ENCODE measurements at regions not wholly inside any gene's neighbourhood (a gene's known extent, or its start where the extent isn't known, plus 50 kb on each side); places are given as distances from the start of the nearest gene placed in this dataset.
A peak's percentile ranks its signal among the peaks of the same experiment; 100 is the strongest.

DNA sequence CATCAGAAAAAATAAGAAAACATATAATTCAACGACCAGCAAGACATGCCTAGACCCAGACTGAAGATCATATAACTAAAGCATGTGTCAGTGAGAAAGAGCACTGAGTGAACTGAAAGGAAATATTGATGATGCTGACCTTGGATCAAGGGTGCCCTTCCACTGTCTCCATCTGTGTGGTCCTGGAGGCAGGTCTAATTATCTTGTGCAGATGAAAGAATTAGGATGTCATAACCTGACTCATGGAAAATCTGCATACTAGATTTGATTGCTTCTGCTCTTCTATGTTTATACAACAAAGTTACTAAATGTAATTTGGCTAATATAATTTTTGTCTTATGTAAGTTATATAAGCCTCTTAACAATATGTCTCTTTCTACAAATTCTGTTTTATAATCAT lies 264.6 kb upstream of the TGFBR2 start:
- no peaks in the 10 kb centered on the region for H3K36me3 ChIP-seq
- no peak for DNase-seq
- no peaks in the 10 kb centered on the region for H3K9me3 ChIP-seq
- H3K4me3 ChIP-seq = no peak overlapping the region
- no peaks in the 10 kb centered on the region for H3K27me3 ChIP-seq

DNA sequence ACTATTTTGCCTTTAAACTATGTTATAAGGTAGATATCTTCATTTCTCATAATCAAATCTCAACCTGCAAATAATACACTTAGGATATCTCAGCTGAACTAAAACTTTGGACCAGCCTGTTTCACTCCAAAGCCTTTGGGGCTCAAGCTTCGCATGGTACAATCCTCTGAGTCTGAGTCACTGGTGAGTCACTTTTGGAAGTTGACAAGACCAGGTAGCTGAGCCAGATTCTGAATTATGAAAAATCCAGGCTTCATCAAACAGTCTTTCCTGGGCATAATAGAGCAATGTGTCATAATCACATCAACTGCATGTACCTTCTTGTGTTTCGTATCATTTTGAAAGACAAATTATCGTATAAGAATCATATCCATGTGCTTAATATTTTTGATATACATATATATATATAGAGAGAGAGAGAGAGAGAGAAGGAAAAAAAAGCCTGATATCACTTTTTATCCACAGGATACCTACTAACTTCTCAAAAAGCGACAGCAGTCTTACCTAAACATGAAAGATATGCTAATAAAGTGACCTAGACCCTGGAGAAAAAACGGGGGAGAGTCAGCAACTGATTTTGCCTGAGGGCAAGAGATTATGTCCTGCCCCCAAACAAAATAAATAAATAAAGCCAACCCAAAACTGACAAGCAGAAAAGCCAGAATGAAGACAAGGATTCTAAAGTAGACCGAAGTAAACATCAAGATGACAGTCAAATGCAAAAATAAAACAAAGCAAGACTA lies 263.9 kb upstream of the TGFBR2 start:
- no peak overlapping the region for H3K4me3 ChIP-seq
- H3K9me3 ChIP-seq = no peaks in the 10 kb centered on the region
- no peaks in the 10 kb centered on the region for H3K27me3 ChIP-seq
- no peaks in the 10 kb centered on the region for H3K36me3 ChIP-seq
- DNase-seq = peak; percentile 66

DNA sequence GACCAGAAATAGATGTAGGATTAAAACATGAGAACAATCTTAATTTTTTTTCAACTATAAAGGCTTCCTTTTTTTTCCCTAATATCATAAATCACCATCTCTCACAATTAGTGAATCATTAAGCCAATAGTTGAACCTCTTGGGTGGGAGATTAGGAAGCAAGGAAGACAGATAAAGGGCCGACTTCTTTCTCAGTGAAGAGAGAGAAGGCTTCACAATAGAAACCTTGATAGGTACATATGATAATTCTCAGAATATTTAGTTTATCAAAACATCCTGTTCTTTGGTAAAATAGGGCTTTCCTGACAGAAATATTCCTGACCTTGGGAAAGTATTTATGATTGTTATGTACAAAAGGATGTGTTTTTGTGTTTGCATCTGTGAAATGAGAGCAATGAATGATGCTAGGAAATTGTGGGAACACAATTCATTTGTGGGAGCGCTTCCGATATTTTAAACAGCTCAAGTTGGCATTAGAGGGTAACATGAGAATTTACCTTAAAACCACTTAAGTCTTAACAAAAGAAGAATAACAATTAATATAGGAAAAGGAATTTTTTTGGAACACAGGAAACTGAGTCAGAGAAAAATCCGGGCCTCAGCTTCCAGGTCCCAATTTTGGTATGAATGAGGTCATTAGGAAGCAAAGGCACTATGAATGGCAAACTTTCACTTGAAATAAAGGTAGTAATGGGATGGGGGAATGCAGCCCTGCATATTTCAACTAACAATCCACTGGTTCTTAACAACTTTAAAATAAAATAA lies 263.2 kb upstream of the TGFBR2 start:
- Histone ChIP-seq H3K27me3 (no peaks in the 10 kb centered on the region), H3K4me3 (no peak overlapping the region), H3K36me3 (no peaks in the 10 kb centered on the region), H3K9me3 (no peaks in the 10 kb centered on the region)
- DNase-seq = no peak

DNA sequence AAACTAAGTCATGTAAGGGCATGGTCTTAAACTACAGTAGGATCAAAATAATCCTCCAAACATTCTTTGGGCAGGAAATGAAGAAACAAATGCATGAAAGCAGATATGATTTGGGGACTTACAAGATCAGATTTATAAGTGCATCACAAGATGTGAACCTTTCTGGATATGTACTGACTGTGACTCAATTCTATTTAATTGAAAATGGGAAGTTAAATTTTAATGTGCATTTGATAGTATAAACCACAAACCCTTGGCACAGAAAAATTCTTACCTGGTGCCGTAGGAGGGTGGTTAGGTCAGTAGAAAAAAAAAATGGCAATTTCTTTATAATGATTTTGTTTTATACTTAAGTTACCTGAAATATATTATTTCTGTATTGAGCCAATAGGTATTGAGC lies 262.5 kb upstream of the TGFBR2 start:
- H3K9me3 ChIP-seq = no peaks in the 10 kb centered on the region
- no peaks in the 10 kb centered on the region for H3K36me3 ChIP-seq
- H3K4me3 ChIP-seq = no peak overlapping the region
- DNase-seq = no peak
- H3K27me3 ChIP-seq = no peaks in the 10 kb centered on the region

DNA sequence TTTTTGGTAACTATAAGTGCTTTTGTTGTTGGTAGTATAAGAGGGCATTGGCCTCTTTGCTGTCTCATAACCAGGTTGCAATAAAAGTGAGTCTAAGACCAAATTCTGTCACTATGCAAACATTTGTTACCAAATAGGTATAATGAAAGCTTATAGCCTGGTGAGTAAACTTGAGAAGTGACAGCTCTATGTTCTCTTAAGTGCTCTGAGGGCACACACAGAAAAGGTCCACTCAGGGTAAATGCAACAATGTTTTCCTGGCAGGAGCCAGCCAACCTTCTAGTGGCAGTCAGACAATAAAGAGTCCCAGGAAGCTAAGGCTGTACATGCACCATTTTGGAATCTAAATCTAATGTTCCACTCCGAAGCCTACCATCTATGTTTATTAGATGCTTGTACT lies 262.1 kb upstream of the TGFBR2 start:
- no peaks in the 10 kb centered on the region for H3K9me3 ChIP-seq
- H3K27me3 ChIP-seq = no peaks in the 10 kb centered on the region
- DNase-seq = no peak
- H3K4me3 ChIP-seq = no peak overlapping the region
- H3K36me3 ChIP-seq = no peaks in the 10 kb centered on the region

DNA sequence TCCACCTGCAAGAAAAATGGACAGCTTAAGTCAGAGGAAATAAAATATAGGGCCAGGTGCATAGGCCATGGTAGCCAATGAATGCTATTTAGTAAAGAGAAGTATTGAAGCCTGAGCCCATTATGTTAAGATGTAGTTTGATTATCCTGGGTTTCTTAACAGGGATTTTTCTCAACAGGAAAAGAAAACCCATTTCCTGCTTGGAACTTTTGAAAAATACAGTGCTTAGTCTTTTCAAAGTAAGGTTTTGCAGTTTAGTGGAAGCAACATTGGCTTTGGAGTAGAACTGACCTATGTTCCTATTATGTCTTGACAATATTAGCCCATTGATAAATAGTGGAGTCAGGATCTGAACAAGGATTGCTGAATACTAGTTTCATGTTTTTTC lies 259.5 kb upstream of the TGFBR2 start:
- no peak overlapping the region for H3K4me3 ChIP-seq
- DNase-seq = no peak

DNA sequence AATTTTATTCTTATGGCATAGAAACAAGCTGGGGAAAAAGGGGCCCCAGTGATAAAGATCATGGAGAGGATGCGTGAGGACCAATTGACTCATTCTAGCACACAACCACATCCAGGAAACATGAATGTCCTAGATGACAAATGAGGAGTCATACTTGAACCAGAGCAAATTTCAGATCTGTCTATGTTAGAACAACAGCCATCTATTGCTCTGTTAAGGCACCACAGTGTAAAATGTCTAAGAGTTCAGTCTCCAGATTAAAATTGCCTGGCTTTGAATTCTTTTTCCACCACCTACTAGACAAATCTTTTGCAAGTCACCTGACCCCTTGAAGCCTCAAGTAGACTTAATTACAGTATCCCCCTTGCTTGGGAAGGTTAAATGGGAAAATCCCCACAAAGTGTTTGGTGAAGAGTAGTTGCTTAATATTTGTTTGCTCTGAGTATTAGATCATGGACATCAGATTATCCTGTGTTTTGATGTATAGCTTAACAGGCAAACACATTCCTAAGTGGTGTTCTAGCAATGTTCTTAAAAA lies 258.7 kb upstream of the TGFBR2 start:
- no peaks in the 10 kb centered on the region for H3K27me3 ChIP-seq
- H3K9me3 ChIP-seq = no peaks in the 10 kb centered on the region
- peak; percentile 35 for DNase-seq
- H3K36me3 ChIP-seq = no peaks in the 10 kb centered on the region
- no peak overlapping the region for H3K4me3 ChIP-seq

More for the DNA sequence above, 259.5 kb upstream of the TGFBR2 start:
- Histone ChIP-seq H3K27me3 (no peaks in the 10 kb centered on the region), H3K9me3 (no peaks in the 10 kb centered on the region), H3K36me3 (no peaks in the 10 kb centered on the region)

DNA sequence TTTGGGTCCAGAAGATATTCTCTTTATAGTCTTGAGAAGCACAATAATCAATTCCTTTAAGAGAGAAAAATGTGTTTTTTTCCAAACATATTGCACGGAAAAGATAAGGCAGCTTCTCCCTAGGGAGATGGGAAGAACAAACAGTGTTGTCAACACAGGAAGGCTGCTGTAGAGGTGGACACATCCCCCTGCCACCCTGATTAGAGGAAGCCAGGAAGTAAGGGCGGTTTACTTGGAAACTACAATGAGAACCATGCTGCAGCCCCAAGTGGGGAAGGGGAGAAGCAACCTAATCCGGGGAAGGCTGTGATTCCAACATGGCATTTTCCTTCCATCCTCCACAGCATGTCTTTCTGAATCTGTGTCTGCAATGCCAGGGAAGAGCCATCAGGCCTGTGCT lies 256.9 kb upstream of the TGFBR2 start:
- H3K27me3 ChIP-seq = no peaks in the 10 kb centered on the region
- no peaks in the 10 kb centered on the region for H3K36me3 ChIP-seq
- H3K9me3 ChIP-seq = no peaks in the 10 kb centered on the region
- DNase-seq = no peak
- H3K4me3 ChIP-seq = no peak overlapping the region

DNA sequence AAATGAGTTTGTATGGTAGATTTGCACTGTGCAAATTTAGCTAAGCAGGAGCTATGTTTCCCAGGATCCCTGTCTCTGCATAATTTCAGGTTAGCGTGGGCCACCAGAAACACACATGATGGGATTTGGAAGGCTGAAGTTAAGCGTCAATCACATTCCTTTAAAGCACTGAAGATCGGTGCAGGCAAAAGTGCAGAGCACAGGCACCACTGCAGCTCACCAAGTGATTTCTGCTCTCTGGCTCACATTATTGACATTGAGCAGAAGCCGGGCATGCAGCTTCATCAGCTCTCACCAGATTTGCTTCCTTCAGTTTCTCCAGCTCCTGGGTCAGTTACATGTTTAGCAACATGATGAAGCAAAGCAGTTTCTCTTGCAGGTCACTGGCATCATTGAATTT lies 256.4 kb upstream of the TGFBR2 start:
- no peak overlapping the region for H3K4me3 ChIP-seq
- no peaks in the 10 kb centered on the region for H3K27me3 ChIP-seq
- no peaks in the 10 kb centered on the region for H3K36me3 ChIP-seq
- DNase-seq = no peak
- H3K9me3 ChIP-seq = no peaks in the 10 kb centered on the region

DNA sequence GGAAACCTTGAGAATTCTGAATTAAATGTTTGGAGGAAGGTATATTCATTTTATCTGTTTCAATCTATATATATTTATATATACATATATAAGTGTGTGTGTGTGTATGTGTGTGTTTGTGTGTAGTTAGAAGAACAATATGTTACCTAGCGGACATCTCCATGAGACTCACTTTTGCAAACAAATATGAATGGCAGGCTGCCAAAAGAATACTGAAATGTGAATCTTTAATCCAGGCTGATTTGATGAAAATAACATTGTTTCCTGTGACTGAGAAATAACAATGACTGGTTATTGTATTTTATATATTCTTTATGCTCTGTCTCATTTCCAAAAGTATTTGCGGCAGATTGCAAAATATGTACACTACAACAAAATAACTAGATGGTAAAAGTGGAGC lies 255.5 kb upstream of the TGFBR2 start:
- Histone ChIP-seq H3K27me3 (no peaks in the 10 kb centered on the region), H3K36me3 (no peaks in the 10 kb centered on the region), H3K4me3 (no peak overlapping the region), H3K9me3 (no peaks in the 10 kb centered on the region)
- DNase-seq = no peak

DNA sequence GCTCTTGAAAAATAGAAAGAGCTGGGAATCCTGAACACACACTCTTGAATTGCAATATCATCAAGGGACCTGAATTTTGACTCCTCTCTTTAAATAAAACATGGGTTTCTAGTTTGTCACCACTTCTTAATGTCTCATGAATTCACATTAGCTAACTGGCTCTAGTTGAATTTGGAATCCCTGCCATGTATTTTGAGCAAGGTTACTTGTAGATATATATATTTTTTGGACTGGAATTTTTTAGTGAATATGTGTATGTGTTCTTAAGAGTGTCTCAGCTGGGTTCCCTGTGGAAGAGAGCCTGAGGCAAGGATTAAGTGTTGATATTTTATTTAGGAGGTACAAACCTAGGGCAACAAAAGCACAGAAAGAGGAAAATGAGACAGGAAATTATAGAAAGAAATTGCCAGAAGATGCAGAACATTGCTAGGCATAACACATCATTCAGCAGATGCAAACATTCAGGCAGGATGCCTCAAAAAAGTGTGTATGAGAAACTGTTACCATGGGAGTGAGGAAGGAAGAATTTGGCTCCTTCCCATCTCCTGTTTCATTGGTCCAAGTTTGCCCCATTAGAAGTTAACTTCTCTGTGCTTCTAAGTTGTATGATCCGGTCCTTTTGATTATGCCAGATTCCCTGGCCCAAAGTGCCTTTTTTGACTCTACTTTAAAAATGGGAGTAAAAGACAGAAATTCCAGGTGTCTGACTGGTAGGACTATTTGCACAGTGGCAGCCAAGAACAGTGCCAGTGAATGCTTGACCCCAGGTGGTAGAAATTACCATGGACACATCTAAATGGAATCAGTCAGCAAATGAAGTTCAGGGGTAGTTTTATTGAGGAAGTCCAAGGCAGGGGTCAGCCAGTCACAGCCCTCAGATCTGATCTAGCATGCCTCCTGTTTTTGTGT lies 253.7 kb upstream of the TGFBR2 start:
- no peaks in the 10 kb centered on the region for H3K36me3 ChIP-seq
- no peak for DNase-seq

DNA sequence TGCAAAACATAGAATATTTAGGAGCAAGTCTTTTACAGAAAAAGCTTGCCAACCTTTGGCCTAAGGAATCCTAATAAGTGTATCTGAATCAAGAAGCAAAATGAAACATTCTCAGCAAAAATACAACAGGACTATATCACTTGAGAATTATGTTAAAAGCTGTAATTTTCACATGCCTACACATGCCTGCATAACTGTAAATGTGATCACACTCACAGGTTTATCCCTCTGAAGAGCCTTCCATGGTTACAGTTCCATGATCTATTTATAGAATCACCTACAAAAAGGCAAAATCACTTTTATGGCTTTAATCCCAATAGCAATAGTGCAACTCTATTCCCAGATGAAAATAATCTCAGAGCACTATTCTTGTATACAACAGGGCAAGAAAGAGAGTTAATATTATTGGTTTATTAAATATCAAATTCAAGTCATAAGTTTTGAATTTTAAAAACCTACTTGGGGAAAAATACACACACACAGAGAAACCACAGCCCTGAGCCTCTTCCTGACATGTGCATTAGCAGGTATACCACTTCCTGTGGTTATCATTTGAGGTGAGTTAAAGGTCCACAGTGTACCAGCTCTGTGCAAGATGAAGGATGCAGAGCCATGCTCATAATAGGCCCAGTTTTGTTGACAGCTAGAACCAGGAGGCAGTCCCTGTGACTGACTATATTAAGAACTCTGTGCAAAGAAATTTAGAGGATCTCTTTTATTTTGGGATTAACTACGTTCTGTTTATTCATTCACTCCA lies 252.5 kb upstream of the TGFBR2 start:
- no peaks in the 10 kb centered on the region for H3K9me3 ChIP-seq
- no peak overlapping the region for H3K4me3 ChIP-seq
- DNase-seq = no peak
- H3K27me3 ChIP-seq = no peaks in the 10 kb centered on the region
- H3K36me3 ChIP-seq = no peaks in the 10 kb centered on the region

More for the DNA sequence above, 253.7 kb upstream of the TGFBR2 start:
- H3K9me3 ChIP-seq = no peaks in the 10 kb centered on the region
- no peak overlapping the region for H3K4me3 ChIP-seq
- no peaks in the 10 kb centered on the region for H3K27me3 ChIP-seq

DNA sequence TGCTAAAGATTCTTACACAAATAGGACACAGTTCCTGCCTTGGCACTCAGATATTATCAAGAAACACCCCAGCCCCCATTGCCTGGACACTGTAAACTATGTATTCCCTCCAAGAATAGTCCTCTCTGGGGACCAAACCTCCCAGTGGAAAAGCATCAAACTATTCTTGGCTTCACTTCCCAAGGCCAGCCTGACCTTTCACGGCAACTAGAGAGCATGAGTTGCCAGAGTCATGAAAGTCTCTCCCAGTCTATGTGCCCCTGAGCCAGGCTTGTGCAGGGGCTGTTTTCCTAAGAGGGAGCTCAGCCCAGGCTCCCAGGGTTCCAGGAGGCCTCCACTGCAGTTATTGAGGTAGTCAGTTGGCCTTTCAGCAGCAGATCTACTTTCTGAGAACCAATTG lies 251.9 kb upstream of the TGFBR2 start:
- Histone ChIP-seq H3K4me3 (no peak overlapping the region), H3K9me3 (no peaks in the 10 kb centered on the region), H3K27me3 (no peaks in the 10 kb centered on the region), H3K36me3 (no peaks in the 10 kb centered on the region)
- no peak for DNase-seq

DNA sequence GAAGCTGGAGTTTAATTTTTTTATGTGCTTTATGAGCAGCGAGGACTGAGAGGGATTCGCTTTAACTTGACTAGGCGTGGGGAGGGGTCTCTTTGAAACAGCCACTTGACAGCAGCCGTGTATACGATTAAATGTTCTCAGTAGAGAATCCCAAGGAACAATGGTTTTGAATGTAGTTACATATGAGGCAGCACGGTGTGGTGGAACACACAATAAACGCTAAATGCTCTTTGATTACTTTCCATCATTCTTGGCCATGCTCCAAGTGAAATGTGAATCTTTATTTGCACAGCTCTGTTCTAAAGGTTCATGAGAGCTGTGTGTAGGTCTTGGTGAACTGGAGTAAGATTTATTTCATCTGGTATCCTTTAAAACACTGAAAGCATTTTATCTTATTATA lies 251.4 kb upstream of the TGFBR2 start:
- Histone ChIP-seq H3K27me3 (no peaks in the 10 kb centered on the region), H3K36me3 (no peaks in the 10 kb centered on the region), H3K9me3 (no peaks in the 10 kb centered on the region), H3K4me3 (no peak overlapping the region)
- DNase-seq = no peak

DNA sequence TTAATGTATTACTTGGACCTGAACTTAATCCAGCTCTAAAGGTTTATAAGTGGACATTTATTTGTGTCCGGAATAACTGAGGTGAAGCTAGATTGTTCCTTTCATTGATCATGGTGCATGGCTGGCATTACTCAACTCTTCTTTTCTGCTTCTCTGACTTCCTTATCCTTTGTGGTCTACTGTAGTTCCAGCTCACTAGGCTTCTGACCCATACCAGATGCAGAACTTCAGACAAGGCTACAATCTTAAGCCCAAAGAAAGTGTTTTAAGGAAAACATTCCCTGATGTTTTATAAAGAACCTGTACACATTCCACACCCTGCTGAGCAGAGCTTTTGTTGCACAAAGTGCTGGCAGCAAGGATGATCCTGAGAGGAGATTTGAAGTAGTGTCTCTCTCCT lies 250.8 kb upstream of the TGFBR2 start:
- Histone ChIP-seq H3K27me3 (no peaks in the 10 kb centered on the region), H3K9me3 (no peaks in the 10 kb centered on the region), H3K4me3 (no peak overlapping the region), H3K36me3 (no peaks in the 10 kb centered on the region)
- no peak for DNase-seq

Measured in MG63 (cell line).